ENCODE measurements at regions not wholly inside any gene's neighbourhood (a gene's known extent, or its start where the extent isn't known, plus 50 kb on each side); places are given as distances from the start of the nearest gene placed in this dataset.

DNA sequence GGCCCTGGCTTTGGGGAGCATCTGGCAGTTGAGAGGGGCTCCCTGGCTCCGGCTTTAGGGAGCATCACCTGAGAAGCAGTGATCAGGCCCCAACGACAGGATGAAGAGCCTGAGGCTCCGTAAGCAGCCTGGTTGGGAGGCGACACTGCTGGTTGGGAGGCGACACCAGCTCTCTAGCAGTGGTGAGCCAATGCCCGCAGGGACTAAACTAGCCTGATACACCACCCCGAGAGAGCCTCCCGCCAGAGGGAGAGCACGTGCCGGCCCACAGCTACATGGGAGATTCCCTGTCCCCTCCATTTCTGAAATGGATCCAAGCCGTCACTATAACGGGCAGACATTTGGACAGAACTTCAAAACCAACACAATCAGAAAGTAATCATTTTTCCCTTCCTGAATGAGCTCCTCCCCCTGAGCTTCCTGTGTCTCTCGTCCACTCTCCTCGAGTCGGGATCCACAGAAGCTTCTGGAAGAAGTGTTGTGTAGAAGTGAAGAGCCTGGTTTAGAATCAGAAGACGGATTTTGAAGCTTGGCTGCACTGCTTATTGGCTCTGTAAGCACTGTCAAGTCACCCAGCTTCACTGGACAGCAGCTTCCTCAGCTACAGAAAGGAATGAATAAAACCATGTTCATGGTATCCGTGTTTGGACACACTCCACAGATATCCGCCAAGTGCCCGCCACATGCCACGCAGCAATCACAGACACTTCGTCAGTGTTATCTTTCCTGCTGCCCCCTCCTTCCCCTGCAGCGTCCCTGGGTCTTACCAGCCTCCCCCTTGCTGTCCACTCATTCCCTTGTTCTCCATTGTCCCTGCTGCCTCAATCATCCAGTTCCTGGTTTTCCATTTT is 199.6 kb downstream of the TTLL2 start:
- no peak overlapping the region for H3K27ac ChIP-seq
- H3K4me3 ChIP-seq: no peak overlapping the region
- TF ChIP-seq NR3C1 (IDR thresholded peaks at IDR 0.05) (no peak), FOXS1 (CRISPR knock-in tag; IDR thresholded peaks at IDR 0.05) (no peak), SREBF2 (IDR thresholded peaks at IDR 0.05) (no peak)
- FAIRE-seq: no peak
- WGBS (ENCODE audit: missing lambda C conversion rate): 50% methylated on average over 18 of the region's 22 CpGs
- CTCF ChIA-PET: interaction anchor here (0.6 kb wide), 1 partner anchor 279 kb away, joined by 3 read pairs; no protein-coding TSS in a partner anchor
- POLR2A ChIA-PET: no interaction called here
- no peaks in the 10 kb centered on the region for H3K4me1 ChIP-seq
- no peak for DNase-seq (ENCODE audit: low read depth in 1 of 2, low spot score in 1 of 2)
- H3K9me3 ChIP-seq: no peaks in the 10 kb centered on the region
- ATAC-seq: no peak
- H3K4me2 ChIP-seq: no peak overlapping the region

DNA sequence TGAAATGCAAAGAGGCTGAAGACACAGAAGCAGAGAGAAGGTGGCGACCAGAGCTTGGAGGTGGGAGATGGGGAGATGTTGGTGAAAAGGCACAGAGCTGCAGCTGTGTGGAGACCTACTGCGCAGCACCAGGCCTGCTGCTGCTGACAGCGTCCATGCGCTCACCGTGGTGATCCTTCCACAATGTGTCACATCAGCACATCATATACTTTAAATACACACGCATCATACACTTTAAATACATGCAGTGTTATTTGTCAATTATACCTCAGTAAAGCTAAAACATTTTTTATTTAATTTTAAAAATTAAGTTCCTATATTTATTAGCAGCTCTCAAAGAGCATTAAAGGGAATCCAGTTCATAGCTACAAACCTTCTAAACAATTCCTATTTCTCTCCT is 200.9 kb downstream of the TTLL2 start:
- Histone ChIP-seq H3K27ac (no peak overlapping the region), H3K9me3 (no peaks in the 10 kb centered on the region), H3K4me2 (no peak overlapping the region), H3K4me1 (no peaks in the 10 kb centered on the region), H3K4me3 (no peak overlapping the region)
- 83% methylated on average over 6 of the region's 6 CpGs for WGBS (ENCODE audit: missing lambda C conversion rate)
- DNase-seq (ENCODE audit: low read depth in 1 of 2, low spot score in 1 of 2) (no peak), FAIRE-seq (no peak), ATAC-seq (no peak)
- POLR2A ChIA-PET: no interaction called here
- CTCF ChIA-PET: no interaction called here
- TF ChIP-seq, protein P1, sequence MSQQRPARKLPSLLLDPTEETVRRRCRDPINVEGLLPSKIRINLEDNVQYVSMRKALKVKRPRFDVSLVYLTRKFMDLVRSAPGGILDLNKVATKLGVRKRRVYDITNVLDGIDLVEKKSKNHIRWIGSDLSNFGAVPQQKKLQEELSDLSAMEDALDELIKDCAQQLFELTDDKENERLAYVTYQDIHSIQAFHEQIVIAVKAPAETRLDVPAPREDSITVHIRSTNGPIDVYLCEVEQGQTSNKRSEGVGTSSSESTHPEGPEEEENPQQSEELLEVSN (IDR thresholded peaks at IDR 0.05; ENCODE audit: borderline replicate concordance, low read depth): no peak
- TF ChIP-seq ZSCAN20 (CRISPR knock-in tag; IDR thresholded peaks at IDR 0.05): no peak
- TF ChIP-seq, protein P2, sequence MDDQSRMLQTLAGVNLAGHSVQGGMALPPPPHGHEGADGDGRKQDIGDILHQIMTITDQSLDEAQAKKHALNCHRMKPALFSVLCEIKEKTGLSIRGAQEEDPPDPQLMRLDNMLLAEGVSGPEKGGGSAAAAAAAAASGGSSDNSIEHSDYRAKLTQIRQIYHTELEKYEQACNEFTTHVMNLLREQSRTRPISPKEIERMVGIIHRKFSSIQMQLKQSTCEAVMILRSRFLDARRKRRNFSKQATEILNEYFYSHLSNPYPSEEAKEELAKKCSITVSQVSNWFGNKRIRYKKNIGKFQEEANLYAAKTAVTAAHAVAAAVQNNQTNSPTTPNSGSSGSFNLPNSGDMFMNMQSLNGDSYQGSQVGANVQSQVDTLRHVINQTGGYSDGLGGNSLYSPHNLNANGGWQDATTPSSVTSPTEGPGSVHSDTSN (IDR thresholded peaks at IDR 0.05): no peak

DNA sequence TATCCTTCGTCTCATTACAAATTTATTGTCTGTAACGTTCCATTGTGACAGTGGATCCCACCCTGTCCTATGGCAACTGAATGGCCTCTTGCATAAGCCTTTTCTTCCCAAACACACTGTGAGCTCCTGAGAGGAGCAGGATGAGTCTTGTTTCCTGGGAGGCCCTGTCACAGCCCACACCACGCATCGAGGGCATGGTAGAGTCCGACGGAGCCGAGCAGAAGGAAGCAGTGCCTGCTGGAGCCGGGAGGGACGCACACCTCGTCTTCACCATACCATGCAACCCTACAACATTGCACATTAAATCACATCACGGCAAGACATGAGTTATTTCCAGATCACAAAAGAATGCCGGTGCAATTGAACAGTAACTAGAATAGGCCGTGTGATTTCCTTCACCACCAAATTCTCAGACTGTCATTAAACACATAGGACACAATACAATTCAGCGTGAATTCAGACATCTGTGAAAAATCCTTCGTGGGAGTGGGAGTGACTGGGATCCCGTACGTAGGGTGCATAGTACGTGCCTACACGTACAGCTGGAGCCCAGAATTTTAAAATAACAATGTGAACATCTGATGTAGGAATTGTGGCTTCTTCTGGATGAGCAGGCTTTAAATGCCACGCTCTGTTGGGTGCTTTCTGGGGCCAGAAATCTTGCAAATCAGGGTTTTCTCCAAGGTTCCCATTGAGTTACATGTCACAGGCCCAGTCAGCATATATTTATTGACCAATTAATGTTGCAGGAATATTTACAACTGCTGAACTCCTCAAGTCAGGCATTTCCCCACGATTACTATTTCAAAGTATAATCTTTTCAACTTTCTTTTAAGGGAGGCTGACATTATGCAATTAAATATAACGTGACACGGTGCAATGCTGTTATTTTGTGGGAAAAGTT is 201.8 kb downstream of the TTLL2 start:
- ATAC-seq (no peak), DNase-seq (ENCODE audit: low read depth in 1 of 2, low spot score in 1 of 2) (no peak), FAIRE-seq (no peak)
- Histone ChIP-seq H3K4me1 (no peaks in the 10 kb centered on the region), H3K4me3 (no peak overlapping the region), H3K9me3 (no peaks in the 10 kb centered on the region), H3K27ac (no peak overlapping the region), H3K4me2 (no peak overlapping the region)
- WGBS (ENCODE audit: missing lambda C conversion rate): 61% methylated on average over 21 of the region's 23 CpGs
- CTCF ChIA-PET: no interaction called here
- POLR2A ChIA-PET: no interaction called here
- TF ChIP-seq TFCP2L1 (CRISPR knock-in tag; IDR thresholded peaks at IDR 0.05): no peak
- TF ChIP-seq HOXB13 (CRISPR knock-in tag; IDR thresholded peaks at IDR 0.05; ENCODE audit: low read depth): no peak
- TF ChIP-seq, protein P3, sequence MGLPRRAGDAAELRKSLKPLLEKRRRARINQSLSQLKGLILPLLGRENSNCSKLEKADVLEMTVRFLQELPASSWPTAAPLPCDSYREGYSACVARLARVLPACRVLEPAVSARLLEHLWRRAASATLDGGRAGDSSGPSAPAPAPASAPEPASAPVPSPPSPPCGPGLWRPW (IDR thresholded peaks at IDR 0.05): no peak
- TF ChIP-seq, protein P4, sequence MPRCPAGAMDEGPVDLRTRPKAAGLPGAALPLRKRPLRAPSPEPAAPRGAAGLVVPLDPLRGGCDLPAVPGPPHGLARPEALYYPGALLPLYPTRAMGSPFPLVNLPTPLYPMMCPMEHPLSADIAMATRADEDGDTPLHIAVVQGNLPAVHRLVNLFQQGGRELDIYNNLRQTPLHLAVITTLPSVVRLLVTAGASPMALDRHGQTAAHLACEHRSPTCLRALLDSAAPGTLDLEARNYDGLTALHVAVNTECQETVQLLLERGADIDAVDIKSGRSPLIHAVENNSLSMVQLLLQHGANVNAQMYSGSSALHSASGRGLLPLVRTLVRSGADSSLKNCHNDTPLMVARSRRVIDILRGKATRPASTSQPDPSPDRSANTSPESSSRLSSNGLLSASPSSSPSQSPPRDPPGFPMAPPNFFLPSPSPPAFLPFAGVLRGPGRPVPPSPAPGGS (IDR thresholded peaks at IDR 0.05): no peak
- no peak for TF ChIP-seq FOSB (CRISPR knock-in tag; IDR thresholded peaks at IDR 0.05)
- TF ChIP-seq CHD2 (IDR thresholded peaks at IDR 0.05; ENCODE audit: low read length, partially characterized antibody): no peak
- no peak for TF ChIP-seq EHF (CRISPR knock-in tag; IDR thresholded peaks at IDR 0.05)
- TF ChIP-seq HDAC2 (IDR thresholded peaks at IDR 0.05): no peak
- no peak for TF ChIP-seq ZC3H11A (IDR thresholded peaks at IDR 0.05)
- TF ChIP-seq JUN (IDR thresholded peaks at IDR 0.05): no peak
- no peak for TF ChIP-seq RNF2 (IDR thresholded peaks at IDR 0.05; ENCODE audit: borderline replicate concordance, low read depth)
- TF ChIP-seq MAZ (IDR thresholded peaks at IDR 0.05; ENCODE audit: borderline replicate concordance, low read depth, low read length): no peak
- no peak for TF ChIP-seq FOXS1 (CRISPR knock-in tag; IDR thresholded peaks at IDR 0.05)
- no peak for TF ChIP-seq GATA3 (IDR thresholded peaks at IDR 0.05; ENCODE audit: borderline replicate concordance)
- TF ChIP-seq, protein P5, sequence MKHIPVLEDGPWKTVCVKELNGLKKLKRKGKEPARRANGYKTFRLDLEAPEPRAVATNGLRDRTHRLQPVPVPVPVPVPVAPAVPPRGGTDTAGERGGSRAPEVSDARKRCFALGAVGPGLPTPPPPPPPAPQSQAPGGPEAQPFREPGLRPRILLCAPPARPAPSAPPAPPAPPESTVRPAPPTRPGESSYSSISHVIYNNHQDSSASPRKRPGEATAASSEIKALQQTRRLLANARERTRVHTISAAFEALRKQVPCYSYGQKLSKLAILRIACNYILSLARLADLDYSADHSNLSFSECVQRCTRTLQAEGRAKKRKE (CRISPR knock-in tag; IDR thresholded peaks at IDR 0.05; ENCODE audit: low read depth): no peak

All from A549 (cell line).